Naive B cell (primary cell): ENCODE measurements at regions not wholly inside any gene's neighbourhood (a gene's known extent, or its start where the extent isn't known, plus 50 kb on each side); places are given as distances from the start of the nearest gene placed in this dataset.

Experiments
- ATAC-seq, 2 donors: fragments of 150-1000 bp; cut with Tn5 transposase; 2 replicates each; pipeline ENCODE4 v1.10.0; 2021; ENCODE audit warnings: low read depth in 2 of 2, mild to moderate bottlenecking in 2 of 2, moderate library complexity in 2 of 2
- DNase-seq: peaks from one replicate; pipeline ENCODE4 v3.0.0; 2022
- H3K27ac Mint-ChIP-seq, 6 donors: one replicate each; pipeline ENCODE4 v1.8.0; 2020 to 2022; ENCODE audit warnings: mild to moderate bottlenecking in 6 of 6, mixed read lengths in 6 of 6, moderate library complexity in 5 of 6, inconsistent platforms in 2 of 6
- H3K27me3 Mint-ChIP-seq, 3 donors: one replicate each; pipeline ENCODE4 v1.8.0; 2021 to 2022; ENCODE audit warnings: mixed read lengths in 3 of 3, mild to moderate bottlenecking in 1 of 3
- H3K36me3 Mint-ChIP-seq, 2 donors: one replicate each; pipeline ENCODE4 v1.8.0; 2020 to 2022; ENCODE audit warnings: mixed read lengths in 2 of 2, inconsistent platforms in 1 of 2, mild to moderate bottlenecking in 1 of 2
- H3K4me1 Mint-ChIP-seq, 3 donors: one replicate each; pipeline ENCODE4 v1.8.0; 2020 to 2022; ENCODE audit warnings: mixed read lengths in 3 of 3, inconsistent platforms in 1 of 3, mild to moderate bottlenecking in 1 of 3, moderate library complexity in 1 of 3
- H3K4me3 Mint-ChIP-seq, 8 donors: one replicate each; pipeline ENCODE4 v1.8.0; 2020 to 2022; ENCODE audit warnings: mild to moderate bottlenecking in 8 of 8, mixed read lengths in 8 of 8, moderate library complexity in 8 of 8, inconsistent platforms in 2 of 8
- H3K9me3 Mint-ChIP-seq, 7 donors: one replicate each; pipeline ENCODE4 v1.8.0; 2020 to 2022; ENCODE audit warnings: mixed read lengths in 7 of 7, mild to moderate bottlenecking in 5 of 7, inconsistent platforms in 2 of 7, moderate library complexity in 1 of 7

DNA sequence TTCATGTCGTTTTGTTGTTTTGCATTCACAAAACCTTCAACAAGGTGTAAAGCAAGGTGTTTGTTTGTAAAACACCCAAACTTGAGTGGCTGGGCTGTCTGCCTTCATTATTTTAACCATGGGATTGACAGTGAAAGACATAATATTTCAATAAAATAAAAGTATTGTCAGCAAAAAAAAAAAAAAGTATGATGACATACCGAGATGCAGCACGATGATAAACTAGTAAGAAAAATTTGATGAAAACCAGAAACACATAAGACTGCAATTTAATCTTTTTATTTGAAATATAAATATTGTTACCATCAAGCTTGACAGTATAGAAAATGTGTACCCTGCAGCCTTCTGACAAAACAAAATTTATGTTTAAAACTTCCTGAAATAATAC, 419.3 kb upstream of the DYNLRB2 start:
- DNase-seq (no peak), ATAC-seq (no peak)
- Mint-ChIP-seq H3K27me3 (peaks cover 6 to 19% (median 12%) of the 10 kb centered on the region in 3 donors), H3K9me3 (peaks cover 0 to 3% (median 0%) of the 10 kb centered on the region in 7 donors), H3K4me1 (no peaks in the 10 kb centered on the region), H3K4me3 (no peak overlapping the region), H3K36me3 (no peaks in the 10 kb centered on the region), H3K27ac (no peak overlapping the region)

GRCh38 chr16:80120899-80121521, 419.8 kb upstream of the DYNLRB2 start:
- peaks cover 7 to 19% (median 12%) of the 10 kb centered on the region in 3 donors for H3K27me3 Mint-ChIP-seq
- H3K4me1 Mint-ChIP-seq = no peaks in the 10 kb centered on the region
- DNase-seq (no peak), ATAC-seq (no peak)
- H3K9me3 Mint-ChIP-seq = peaks cover 0 to 3% (median 0%) of the 10 kb centered on the region in 7 donors
- H3K27ac Mint-ChIP-seq = no peak overlapping the region
- no peaks in the 10 kb centered on the region for H3K36me3 Mint-ChIP-seq
- H3K4me3 Mint-ChIP-seq = no peak overlapping the region

DNA sequence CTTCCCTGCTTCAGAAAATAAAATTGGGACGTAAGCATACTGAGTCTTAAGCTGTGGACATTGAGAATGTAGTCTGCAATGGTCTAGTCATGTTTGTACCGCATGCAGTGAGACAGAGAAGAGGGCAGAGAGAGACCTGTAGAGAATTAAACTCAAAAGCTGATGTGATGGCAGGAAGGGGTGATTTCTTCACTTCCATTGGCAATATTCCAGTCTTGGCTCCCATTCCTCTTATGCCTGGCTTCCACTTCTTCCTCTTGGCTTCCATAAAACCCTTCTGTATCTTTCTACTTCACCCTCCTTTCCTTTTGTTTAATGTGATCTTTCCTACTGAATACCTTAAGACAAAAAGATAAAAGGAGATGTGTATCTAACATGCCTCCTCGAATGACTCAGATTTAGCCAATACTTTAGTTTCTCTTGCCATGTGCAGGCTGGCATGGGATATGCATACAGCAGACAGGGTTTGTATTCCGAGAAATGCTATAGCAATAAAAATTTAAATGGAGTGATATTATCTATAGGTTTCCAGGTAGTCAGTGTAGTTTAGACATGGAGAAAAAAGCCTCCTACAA, 423.1 kb upstream of the DYNLRB2 start:
- Mint-ChIP-seq H3K9me3 (no peaks in the 10 kb centered on the region), H3K4me1 (no peaks in the 10 kb centered on the region), H3K27me3 (peaks cover 12 to 19% (median 12%) of the 10 kb centered on the region in 3 donors), H3K4me3 (no peak overlapping the region), H3K27ac (no peak overlapping the region), H3K36me3 (no peaks in the 10 kb centered on the region)
- ATAC-seq (no peak), DNase-seq (no peak)

- H3K4me3 Mint-ChIP-seq = no peak overlapping the region
- no peaks in the 10 kb centered on the region for H3K36me3 Mint-ChIP-seq
- no peaks in the 10 kb centered on the region for H3K4me1 Mint-ChIP-seq
- no peaks in the 10 kb centered on the region for H3K9me3 Mint-ChIP-seq
- no peak for DNase-seq
- peaks cover 12 to 19% (median 15%) of the 10 kb centered on the region in 3 donors for H3K27me3 Mint-ChIP-seq
- no peak overlapping the region for H3K27ac Mint-ChIP-seq
- ATAC-seq = no peak
These were observed 424.1 kb upstream of the DYNLRB2 start for GRCh38 chr16:80116711-80117110.

DNA sequence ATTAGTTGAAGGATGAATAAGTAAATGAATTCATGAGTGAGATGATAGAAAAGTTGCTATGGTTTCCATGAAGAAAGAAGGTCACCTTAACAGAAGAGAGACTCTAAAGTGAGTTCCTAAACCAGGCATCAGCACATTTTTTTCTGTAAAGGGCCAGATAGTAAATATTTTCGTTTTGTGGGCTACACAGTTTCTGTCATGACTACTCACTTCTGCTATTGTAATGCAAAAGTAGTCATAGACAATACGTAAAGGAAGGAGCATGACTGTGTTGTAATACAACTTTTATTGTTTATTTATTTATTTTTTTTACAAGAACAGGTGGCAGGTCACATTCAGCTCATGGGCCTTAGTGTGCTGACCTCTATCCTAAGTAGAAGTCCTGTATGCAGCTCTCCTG, 426.1 kb upstream of the DYNLRB2 start:
- H3K9me3 Mint-ChIP-seq = no peaks in the 10 kb centered on the region
- ATAC-seq = no peak
- no peaks in the 10 kb centered on the region for H3K4me1 Mint-ChIP-seq
- no peaks in the 10 kb centered on the region for H3K36me3 Mint-ChIP-seq
- H3K4me3 Mint-ChIP-seq = no peak overlapping the region
- DNase-seq = no peak
- H3K27ac Mint-ChIP-seq = no peak overlapping the region
- peaks cover 11 to 18% (median 17%) of the 10 kb centered on the region in 3 donors for H3K27me3 Mint-ChIP-seq

DNA sequence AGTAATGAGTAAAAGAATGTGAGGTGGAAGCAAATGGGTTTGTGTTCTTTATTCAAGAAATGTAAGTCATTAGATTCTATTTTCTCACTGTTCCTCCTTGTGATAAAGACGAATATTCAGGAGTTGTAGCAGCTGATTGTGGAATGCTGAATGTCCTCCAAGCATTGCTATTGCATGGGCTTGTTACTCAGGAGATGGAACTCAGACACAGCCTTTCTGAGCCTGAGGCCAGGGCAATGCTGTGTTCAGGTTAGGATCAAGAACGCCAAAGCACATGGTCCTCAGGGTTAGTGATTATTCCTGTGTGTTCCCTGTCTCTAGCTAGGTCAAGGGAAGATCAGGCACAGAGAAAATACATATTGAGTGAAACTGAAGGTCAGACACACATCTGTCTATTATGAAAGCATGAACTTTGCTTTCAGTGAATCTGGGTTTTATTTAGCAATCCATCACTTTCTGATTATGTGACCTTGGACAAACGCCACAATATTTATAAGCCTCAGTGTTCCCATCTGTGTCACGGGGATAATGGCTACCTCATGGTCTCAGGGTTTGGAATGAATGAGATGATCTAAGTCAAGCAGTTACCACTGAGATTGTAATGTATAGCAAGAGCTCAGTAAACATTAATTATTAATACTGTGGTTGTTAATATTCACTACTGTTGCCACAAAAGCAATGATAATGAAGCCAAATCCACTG, 426.8 kb upstream of the DYNLRB2 start:
- ATAC-seq (no peak), DNase-seq (no peak)
- no peaks in the 10 kb centered on the region for H3K9me3 Mint-ChIP-seq
- peaks cover 8 to 17% (median 11%) of the 10 kb centered on the region in 3 donors for H3K27me3 Mint-ChIP-seq
- no peaks in the 10 kb centered on the region for H3K4me1 Mint-ChIP-seq
- no peak overlapping the region for H3K27ac Mint-ChIP-seq
- no peak overlapping the region for H3K4me3 Mint-ChIP-seq
- H3K36me3 Mint-ChIP-seq = no peaks in the 10 kb centered on the region

DNA sequence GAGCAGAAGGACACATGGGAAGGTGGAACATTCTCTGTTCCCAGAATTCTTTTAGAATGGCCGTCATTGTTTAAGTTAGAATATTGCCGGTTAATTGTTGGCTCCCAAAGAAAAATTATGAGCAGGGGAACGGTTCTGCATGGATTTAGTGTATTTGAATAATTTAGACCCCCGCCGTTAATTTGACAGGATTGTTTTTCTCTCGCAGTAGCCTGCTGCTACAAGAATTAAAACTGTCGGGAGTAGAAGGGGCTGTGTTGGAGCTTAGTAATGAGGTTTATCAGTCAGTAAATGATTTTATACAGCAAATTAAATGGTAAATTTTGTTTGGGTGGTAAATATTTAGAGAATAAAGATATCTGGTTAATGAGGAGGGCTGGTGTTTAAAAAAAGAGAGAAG, 431.2 kb upstream of the DYNLRB2 start:
- Mint-ChIP-seq H3K27ac (no peak overlapping the region), H3K4me3 (no peak overlapping the region), H3K36me3 (no peaks in the 10 kb centered on the region), H3K27me3 (peaks cover 4 to 20% (median 19%) of the 10 kb centered on the region in 3 donors), H3K9me3 (peaks cover 0 to 7% (median 0%) of the 10 kb centered on the region in 7 donors), H3K4me1 (no peaks in the 10 kb centered on the region)
- ATAC-seq = no peak
- DNase-seq = no peak

DNA sequence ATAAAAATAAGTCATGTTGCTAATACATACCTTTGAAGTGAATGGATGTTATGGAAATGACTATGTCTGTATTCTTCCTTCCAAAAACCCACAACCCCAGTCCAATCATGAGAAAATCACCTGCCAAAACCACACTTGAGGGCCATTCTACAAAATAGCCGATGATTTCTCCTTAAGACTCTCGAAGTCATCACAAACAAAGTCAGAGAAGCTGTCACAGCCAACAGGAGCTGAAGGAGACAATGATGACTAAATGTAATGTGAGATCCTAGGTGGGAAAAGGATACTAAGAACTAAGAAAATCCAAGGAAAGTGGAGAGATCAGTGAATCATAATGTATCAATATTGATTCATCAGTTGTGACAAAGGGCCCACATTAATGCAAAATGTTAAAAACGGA, 432.9 kb upstream of the DYNLRB2 start:
- Mint-ChIP-seq H3K27ac (no peak overlapping the region), H3K4me1 (no peaks in the 10 kb centered on the region), H3K9me3 (peaks cover 0 to 7% (median 0%) of the 10 kb centered on the region in 7 donors), H3K36me3 (no peaks in the 10 kb centered on the region), H3K27me3 (peaks cover 9 to 28% (median 28%) of the 10 kb centered on the region in 3 donors), H3K4me3 (no peak overlapping the region)
- ATAC-seq = no peak
- DNase-seq = no peak

DNA sequence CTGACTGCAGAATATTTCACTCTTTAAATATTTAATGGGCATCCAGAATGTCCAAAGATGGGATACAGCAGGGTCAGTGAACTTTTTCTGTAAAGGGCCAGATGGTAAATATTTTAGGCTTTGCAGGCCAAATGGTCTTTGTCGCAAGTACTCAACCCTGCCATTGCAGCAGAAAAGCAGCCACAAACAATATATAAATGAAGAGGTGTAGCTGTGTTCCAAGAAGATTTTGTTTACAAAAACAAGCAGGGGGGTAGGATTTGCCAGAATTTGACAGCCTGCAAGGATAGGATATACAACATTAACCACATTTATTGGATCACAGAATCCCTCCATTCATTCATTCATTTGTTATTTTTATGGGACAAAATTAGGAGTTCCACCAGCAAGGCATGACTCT, 435.0 kb upstream of the DYNLRB2 start:
- H3K27me3 Mint-ChIP-seq = peaks cover 9 to 28% (median 26%) of the 10 kb centered on the region in 3 donors
- DNase-seq = no peak
- H3K27ac Mint-ChIP-seq = no peak overlapping the region
- no peaks in the 10 kb centered on the region for H3K4me1 Mint-ChIP-seq
- no peak overlapping the region for H3K4me3 Mint-ChIP-seq
- no peaks in the 10 kb centered on the region for H3K36me3 Mint-ChIP-seq
- H3K9me3 Mint-ChIP-seq = peaks cover 0 to 7% (median 0%) of the 10 kb centered on the region in 7 donors
- ATAC-seq = no peak

DNA sequence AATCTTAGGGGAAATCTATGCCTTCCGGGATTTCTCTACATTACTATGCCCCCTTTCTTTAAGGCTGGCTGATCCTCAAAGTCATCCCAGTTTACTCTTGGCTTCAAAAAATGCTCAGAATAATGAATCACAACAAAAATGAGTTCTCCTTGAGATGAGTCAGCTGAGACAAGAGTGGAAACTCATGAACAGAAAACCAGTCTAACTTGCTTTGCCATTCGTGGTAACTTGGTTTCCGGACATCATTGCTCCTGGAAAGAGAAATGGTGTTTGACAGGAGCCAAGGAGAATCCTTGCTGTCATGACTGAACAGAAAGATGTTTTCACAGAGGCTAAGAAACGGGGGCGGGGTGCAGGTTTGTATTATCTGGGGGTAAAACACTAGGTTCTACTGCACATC, 435.6 kb upstream of the DYNLRB2 start:
- no peak for DNase-seq

DNA sequence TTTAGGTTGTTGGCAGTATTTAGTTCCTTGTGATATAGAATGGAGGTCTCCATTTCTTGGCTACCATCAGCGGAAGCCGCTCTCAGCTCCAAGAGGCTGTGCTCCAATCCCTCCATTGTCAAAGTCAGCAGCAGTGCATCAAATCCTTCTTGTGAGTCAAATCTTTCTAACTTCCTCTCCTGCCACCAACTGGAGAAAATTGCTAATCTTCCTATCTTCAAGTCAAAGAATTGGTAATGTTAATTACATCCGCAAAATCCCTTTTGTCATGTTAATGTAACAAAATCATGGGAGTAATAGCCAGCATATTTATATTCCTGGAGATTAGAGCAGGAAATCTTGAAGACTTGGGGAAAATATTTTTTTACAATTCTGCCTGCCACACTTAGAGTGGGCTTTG, 436.4 kb upstream of the DYNLRB2 start:
- no peak for DNase-seq
- peaks cover 9 to 35% (median 26%) of the 10 kb centered on the region in 3 donors for H3K27me3 Mint-ChIP-seq
- no peaks in the 10 kb centered on the region for H3K4me1 Mint-ChIP-seq
- H3K36me3 Mint-ChIP-seq = no peaks in the 10 kb centered on the region
- no peak overlapping the region for H3K27ac Mint-ChIP-seq
- no peak overlapping the region for H3K4me3 Mint-ChIP-seq
- peaks cover 0 to 7% (median 0%) of the 10 kb centered on the region in 7 donors for H3K9me3 Mint-ChIP-seq
- ATAC-seq = no peak

More for the DNA sequence above, 435.6 kb upstream of the DYNLRB2 start:
- H3K9me3 Mint-ChIP-seq = peaks cover 0 to 7% (median 0%) of the 10 kb centered on the region in 7 donors
- no peak overlapping the region for H3K4me3 Mint-ChIP-seq
- peaks cover 9 to 33% (median 26%) of the 10 kb centered on the region in 3 donors for H3K27me3 Mint-ChIP-seq
- H3K36me3 Mint-ChIP-seq = no peaks in the 10 kb centered on the region
- no peak for ATAC-seq
- no peaks in the 10 kb centered on the region for H3K4me1 Mint-ChIP-seq
- H3K27ac Mint-ChIP-seq = no peak overlapping the region

GRCh38 chr16:80103463-80103862, 437.3 kb upstream of the DYNLRB2 start:
- H3K4me3 Mint-ChIP-seq = no peak overlapping the region
- no peaks in the 10 kb centered on the region for H3K36me3 Mint-ChIP-seq
- H3K27ac Mint-ChIP-seq = no peak overlapping the region
- H3K27me3 Mint-ChIP-seq = peaks cover 12 to 35% (median 33%) of the 10 kb centered on the region in 3 donors
- DNase-seq = no peak
- H3K4me1 Mint-ChIP-seq = no peaks in the 10 kb centered on the region
- H3K9me3 Mint-ChIP-seq = peaks cover 0 to 12% (median 0%) of the 10 kb centered on the region in 7 donors
- ATAC-seq = no peak

GRCh38 chr16:80100846-80101451, 439.8 kb upstream of the DYNLRB2 start:
- DNase-seq (no peak), ATAC-seq (no peak)
- no peak overlapping the region for H3K4me3 Mint-ChIP-seq

More at GRCh38 chr16:80100846-80101451, 439.8 kb upstream of the DYNLRB2 start:
- no peaks in the 10 kb centered on the region for H3K4me1 Mint-ChIP-seq
- no peaks in the 10 kb centered on the region for H3K36me3 Mint-ChIP-seq
- no peak overlapping the region for H3K27ac Mint-ChIP-seq
- peaks cover 8 to 38% (median 35%) of the 10 kb centered on the region in 3 donors for H3K27me3 Mint-ChIP-seq
- H3K9me3 Mint-ChIP-seq = peaks cover 0 to 9% (median 4%) of the 10 kb centered on the region in 7 donors
